MCF 10A (cell line): ENCODE measurements at regions not wholly inside any gene's neighbourhood (a gene's known extent, or its start where the extent isn't known, plus 50 kb on each side); places are given as distances from the start of the nearest gene placed in this dataset.
"Not testable (repeated sequence)": the region's sequence is repeated elsewhere in the genome, so short reads cannot be mapped to it uniquely, and the experiment has no call there.

Source experiments
- BruUV-seq: library from RNA; stranded (reverse); fragments of 400-500 nt; replicated peaks from 2 replicates; lab custom pipeline; 2021; lab: Mats Ljungman, UMichigan
- CTCF ChIA-PET: fragments of 300-600 bp; sonication (Branson Sonifier 250); formaldehyde crosslinking; extraction: SDS; loops from one replicate; lab custom pipeline; 2021; ENCODE audit warnings: antibody characterized with exemption, inconsistent platforms; lab: Yijun Ruan, JAX
- POLR2A ChIA-PET: fragments of 300-600, 350-650 bp; sonication (Branson Sonifier 250); formaldehyde crosslinking; extraction: SDS; loops from one replicate; lab custom pipeline; 2020; ENCODE audit warnings: antibody characterized with exemption, inconsistent platforms; lab: Yijun Ruan, JAX
- DNase-seq: peaks from one replicate; pipeline ENCODE4 v3.0.0-alpha.2; 2018; ENCODE audit not compliant: unreplicated experiment
- H3K27ac Mint-ChIP-seq: one replicate; pipeline ENCODE4 v1.8.0; 2022; ENCODE audit warnings: mild to moderate bottlenecking, low read depth, mixed read lengths; ENCODE audit not compliant: unreplicated experiment
- H3K27me3 Mint-ChIP-seq: one replicate; pipeline ENCODE4 v1.8.0; 2022; ENCODE audit warnings: mixed read lengths; ENCODE audit not compliant: insufficient read depth, unreplicated experiment
- H3K36me3 Mint-ChIP-seq: one replicate; pipeline ENCODE4 v1.8.0; 2022; ENCODE audit warnings: mild to moderate bottlenecking, moderate library complexity, mixed read lengths; ENCODE audit not compliant: insufficient read depth, unreplicated experiment
- H3K4me1 Mint-ChIP-seq: one replicate; pipeline ENCODE4 v1.8.0; 2022; ENCODE audit warnings: mixed read lengths; ENCODE audit not compliant: insufficient read depth, unreplicated experiment
- H3K4me3 Mint-ChIP-seq: one replicate; pipeline ENCODE4 v1.8.0; 2022; ENCODE audit warnings: mild to moderate bottlenecking, moderate library complexity, mixed read lengths; ENCODE audit not compliant: unreplicated experiment
- H3K9me3 Mint-ChIP-seq: one replicate; pipeline ENCODE4 v1.8.0; 2022; ENCODE audit warnings: mixed read lengths; ENCODE audit not compliant: unreplicated experiment
- intact Hi-C: fragments of 100-400 bp; cut with micrococcal nuclease; formaldehyde crosslinking; loops from 2 replicates; pipeline ENCODE4 v1.14.1; 2022

GRCh38 chr3:91499850-91500249, 2392.4 kb downstream of the EPHA3 start:
- H3K36me3 Mint-ChIP-seq, BruUV-seq, H3K9me3 Mint-ChIP-seq, H3K27ac Mint-ChIP-seq, H3K4me1 Mint-ChIP-seq, H3K4me3 Mint-ChIP-seq, CTCF ChIA-PET, intact Hi-C loops, DNase-seq, H3K27me3 Mint-ChIP-seq, POLR2A ChIA-PET: not testable (repeated sequence)

DNA sequence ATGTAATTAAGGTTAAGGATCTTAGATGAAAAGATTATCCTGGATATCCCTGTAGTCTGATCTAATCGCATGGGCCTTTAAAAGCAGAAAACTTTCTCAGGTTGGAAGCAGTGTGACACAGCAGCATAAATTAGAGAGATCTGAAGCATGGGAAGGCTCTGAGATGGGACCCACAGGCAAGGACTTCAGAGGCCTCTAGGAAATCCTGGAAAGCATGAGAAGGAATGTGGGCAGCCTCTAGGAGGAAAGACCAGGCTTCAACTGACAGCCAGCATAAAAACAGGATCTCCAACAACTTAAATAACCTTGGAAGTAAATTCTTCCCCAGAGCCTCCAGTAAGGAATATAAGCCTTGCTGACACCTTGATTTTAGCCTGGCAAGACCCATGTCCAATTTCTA, 2397.5 kb downstream of the EPHA3 start:
- H3K4me3 Mint-ChIP-seq, intact Hi-C loops, H3K27me3 Mint-ChIP-seq, H3K9me3 Mint-ChIP-seq, DNase-seq, CTCF ChIA-PET, H3K36me3 Mint-ChIP-seq, H3K4me1 Mint-ChIP-seq, POLR2A ChIA-PET, BruUV-seq, H3K27ac Mint-ChIP-seq: not testable (repeated sequence)
